ENCODE measurements at regions not wholly inside any gene's neighbourhood (a gene's known extent, or its start where the extent isn't known, plus 50 kb on each side); places are given as distances from the start of the nearest gene placed in this dataset.

- TF ChIP-seq RB1 (IDR thresholded peaks at IDR 0.05; ENCODE audit: borderline replicate concordance), result no peak
- no peak for TF ChIP-seq NR2C2 (IDR thresholded peaks at IDR 0.05; ENCODE audit: borderline replicate concordance, control insufficient read depth, insufficient read length, low read depth)
- no peak for TF ChIP-seq ATF3 (IDR thresholded peaks at IDR 0.05; ENCODE audit: borderline replicate concordance, extremely low read depth, low read depth, low read length)
Observed at GRCh38 chr6:121837545-121838229, 402.2 kb downstream of the GJA1 start (continued).

- ChIA-PET SMC1A (ENCODE audit: uncharacterized antibody, unreplicated experiment) (interaction anchor here (0.9 kb wide), 1 partner anchor 29 kb away, joined by 3 read pairs; no protein-coding TSS in a partner anchor), POLR2A (no interaction called here), RAD21 (ENCODE audit: unreplicated experiment) (no interaction called here), CTCF (interaction anchor here (1.4 to 2.8 kb wide), 2 partner anchors 9 to 11 kb away, joined by 3 to 13 read pairs; no protein-coding TSS in a partner anchor)
- FAIRE-seq, result no peak
- Histone ChIP-seq H2AFZ (ENCODE audit: control insufficient read depth, low read depth, low read length) (no peak overlapping the region), H3K4me1 (ENCODE audit: control insufficient read depth, insufficient read depth, low read length) (no peaks in the 10 kb centered on the region), H3K36me3 (ENCODE audit: control insufficient read depth in 2 of 2, insufficient read depth in 2 of 2, low read length in 1 of 2) (no peaks in the 10 kb centered on the region), H3K9ac (ENCODE audit: control insufficient read depth, insufficient read depth, low read length) (no peak overlapping the region), H4K20me1 (ENCODE audit: control insufficient read depth, insufficient read depth) (no peaks in the 10 kb centered on the region), H3K4me2 (ENCODE audit: control insufficient read depth, insufficient read depth) (no peak overlapping the region), H3K4me3 (no peak overlapping the region), H3K79me2 (ENCODE audit: control insufficient read depth, insufficient read depth, low read length) (no peaks in the 10 kb centered on the region), H3K9me3 (replicated peaks; ENCODE audit: control insufficient read depth, insufficient read depth, low read length) (no peaks in the 10 kb centered on the region), H3K27ac (ENCODE audit: control insufficient read depth, insufficient read depth) (no peak overlapping the region), H3K27me3 (replicated peaks in 1 of 2; ENCODE audit: control insufficient read depth in 2 of 2, insufficient read depth in 2 of 2, low read length in 1 of 2) (no peaks in the 10 kb centered on the region)
- in situ Hi-C loops (cut with MboI) (no loop called here), intact Hi-C loops (cut with micrococcal nuclease; ENCODE audit: unreplicated experiment) (no loop called here)
- BruUV-seq (replicated peaks), result no TSS peak
- no peak for DNase-seq (ENCODE audit: low read depth, low spot score)
- no peak for ATAC-seq
- WGBS (ENCODE audit: insufficient coverage, insufficient replicate concordance, low lambda C conversion rate, missing lambda C conversion rate), result 25% methylated on average over 3 of the region's 3 CpGs
- TF ChIP-seq BACH1 (IDR thresholded peaks at IDR 0.05; ENCODE audit: borderline replicate concordance) (no peak), WRNIP1 (IDR thresholded peaks at IDR 0.05; ENCODE audit: borderline replicate concordance, low read depth, low read length) (no peak), ELK1 (IDR thresholded peaks at IDR 0.05; ENCODE audit: low read depth, low read length) (no peak), IRF3 (IDR thresholded peaks at IDR 0.05) (no peak), BCL11A (IDR thresholded peaks at IDR 0.05; ENCODE audit: low read depth, low read length) (no peak), SUPT20H (IDR thresholded peaks at IDR 0.05; ENCODE audit: borderline replicate concordance, control insufficient read depth, low read depth, low read length) (no peak), IKZF1 (conservative IDR thresholded peaks at IDR 0.05) (no peak), DPF2 (IDR thresholded peaks at IDR 0.05) (no peak), SKIL (IDR thresholded peaks at IDR 0.05; ENCODE audit: low read depth, poor library complexity, severe bottlenecking) (no peak), SP1 (IDR thresholded peaks at IDR 0.05; ENCODE audit: low read depth, low read length) (no peak), E4F1 (IDR thresholded peaks at IDR 0.05; ENCODE audit: borderline replicate concordance, partially characterized antibody) (no peak)
Observed at GRCh38 chr6:121838842-121839241, 403.4 kb downstream of the GJA1 start.

Measured in GM12878 (cell line).